HG03342 (cell line): ENCODE measurements at regions not wholly inside any gene's neighbourhood (a gene's known extent, or its start where the extent isn't known, plus 50 kb on each side); places are given as distances from the start of the nearest gene placed in this dataset.
"Not testable (repeated sequence)": the region's sequence is repeated elsewhere in the genome, so short reads cannot be mapped to it uniquely, and the experiment has no call there.

Experiments used
- ATAC-seq: cut with Tn5 transposase; IDR thresholded peaks from one replicate; pipeline ENCODE4 v1.9.1; 2021; ENCODE audit warnings: mild to moderate bottlenecking, moderate library complexity; ENCODE audit not compliant: unreplicated experiment

GRCh38 chr2:34892766-34893165 lies 1293.7 kb upstream of the FAM98A start:
- no peak for ATAC-seq

- no peak for ATAC-seq
Measured at GRCh38 chr2:34892256-34892655, 1293.2 kb upstream of the FAM98A start.

GRCh38 chr2:34875091-34875745 lies 1276.1 kb upstream of the FAM98A start:
- no peak for ATAC-seq

- no peak for ATAC-seq
Measured at GRCh38 chr2:34853646-34854045, 1254.5 kb upstream of the FAM98A start.

GRCh38 chr2:34851804-34852203 lies 1252.7 kb upstream of the FAM98A start:
- ATAC-seq: no peak

- ATAC-seq: no peak
Measured at GRCh38 chr2:34849827-34850226, 1250.7 kb upstream of the FAM98A start.

- no peak for ATAC-seq
Measured at GRCh38 chr2:34848691-34849090, 1249.6 kb upstream of the FAM98A start.

GRCh38 chr2:34848132-34848531 lies 1249.0 kb upstream of the FAM98A start:
- ATAC-seq: no peak

GRCh38 chr2:34844629-34845028 lies 1245.5 kb upstream of the FAM98A start:
- no peak for ATAC-seq

GRCh38 chr2:34838408-34838807 lies 1239.3 kb upstream of the FAM98A start:
- no peak for ATAC-seq

GRCh38 chr2:34836361-34836760 lies 1237.3 kb upstream of the FAM98A start:
- no peak for ATAC-seq

GRCh38 chr2:34831096-34831495 lies 1232.0 kb upstream of the FAM98A start:
- no peak for ATAC-seq

GRCh38 chr2:34828481-34828880 lies 1229.4 kb upstream of the FAM98A start:
- ATAC-seq: no peak

GRCh38 chr2:34827398-34827797 lies 1228.3 kb upstream of the FAM98A start:
- no peak for ATAC-seq

GRCh38 chr2:34825686-34826085 lies 1226.6 kb upstream of the FAM98A start:
- no peak for ATAC-seq

GRCh38 chr2:34822616-34823015 lies 1223.5 kb upstream of the FAM98A start:
- no peak for ATAC-seq

GRCh38 chr2:34815052-34815741 lies 1216.1 kb upstream of the FAM98A start:
- ATAC-seq: no peak

- no peak for ATAC-seq
Measured at GRCh38 chr2:34810456-34810855, 1211.4 kb upstream of the FAM98A start.

- ATAC-seq: no peak
Measured at GRCh38 chr2:34808426-34808825, 1209.3 kb upstream of the FAM98A start.

- ATAC-seq: no peak
Measured at GRCh38 chr2:34806891-34807290, 1207.8 kb upstream of the FAM98A start.

GRCh38 chr2:34806396-34806795 lies 1207.3 kb upstream of the FAM98A start:
- no peak for ATAC-seq

- ATAC-seq: no peak
Measured at GRCh38 chr2:34799556-34799955, 1200.5 kb upstream of the FAM98A start.

GRCh38 chr2:34795586-34795985 lies 1196.5 kb upstream of the FAM98A start:
- ATAC-seq: not testable (repeated sequence)
